AG09309 (cell line): ENCODE measurements at regions not wholly inside any gene's neighbourhood (a gene's known extent, or its start where the extent isn't known, plus 50 kb on each side); places are given as distances from the start of the nearest gene placed in this dataset.

Experiments used
- DNase-seq: peaks from one replicate; pipeline ENCODE4 v3.0.0-alpha.2; 2010; ENCODE audit warnings: low read depth
- H3K4me3 ChIP-seq: 2 replicates; pipeline ENCODE4 v1.5.1; 2011; ENCODE audit warnings: mild to moderate bottlenecking, low read depth, low read length, moderate library complexity; ENCODE audit not compliant: control insufficient read depth
- CTCF ChIP-seq: IDR thresholded peaks from 2 replicates; pipeline ENCODE4 v1.5.1; 2011; ENCODE audit warnings: mild to moderate bottlenecking, low read depth, low read length, inconsistent platforms; ENCODE audit not compliant: insufficient read depth, control insufficient read depth; ENCODE audit errors: missing control alignments

DNA sequence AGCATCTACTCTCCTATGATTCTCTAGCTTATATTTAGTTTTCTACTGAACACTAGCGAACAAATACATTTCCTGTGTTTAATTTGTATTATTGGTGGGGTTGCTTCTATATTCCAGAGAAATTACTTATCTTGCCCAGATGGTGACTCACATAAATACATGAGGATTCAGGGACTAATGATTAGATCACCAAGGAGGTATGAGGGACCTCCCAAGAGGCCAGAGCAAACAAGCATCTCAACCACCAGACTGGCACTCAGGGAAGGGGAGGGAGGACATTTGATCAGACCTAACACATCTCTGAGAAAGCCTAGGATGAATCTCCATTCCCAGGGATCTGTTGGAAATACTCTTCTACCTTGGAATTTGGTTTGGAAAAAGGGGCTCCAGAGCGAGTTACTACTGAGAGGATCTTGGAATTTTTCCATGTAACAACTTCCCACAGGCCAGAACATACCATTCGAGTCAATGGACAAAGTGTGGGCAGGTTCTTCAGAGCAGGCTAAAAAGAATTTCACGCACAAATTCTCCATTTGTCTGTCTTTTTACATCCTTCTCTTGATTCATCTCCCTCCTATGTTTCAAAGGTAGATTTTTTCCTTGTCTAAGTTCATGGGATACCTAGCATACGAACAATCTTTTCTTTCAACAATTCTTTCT is 262.6 kb upstream of the MYOCD start:
- peak; percentile 38 for DNase-seq
- TF ChIP-seq CTCF, result no peak

DNA sequence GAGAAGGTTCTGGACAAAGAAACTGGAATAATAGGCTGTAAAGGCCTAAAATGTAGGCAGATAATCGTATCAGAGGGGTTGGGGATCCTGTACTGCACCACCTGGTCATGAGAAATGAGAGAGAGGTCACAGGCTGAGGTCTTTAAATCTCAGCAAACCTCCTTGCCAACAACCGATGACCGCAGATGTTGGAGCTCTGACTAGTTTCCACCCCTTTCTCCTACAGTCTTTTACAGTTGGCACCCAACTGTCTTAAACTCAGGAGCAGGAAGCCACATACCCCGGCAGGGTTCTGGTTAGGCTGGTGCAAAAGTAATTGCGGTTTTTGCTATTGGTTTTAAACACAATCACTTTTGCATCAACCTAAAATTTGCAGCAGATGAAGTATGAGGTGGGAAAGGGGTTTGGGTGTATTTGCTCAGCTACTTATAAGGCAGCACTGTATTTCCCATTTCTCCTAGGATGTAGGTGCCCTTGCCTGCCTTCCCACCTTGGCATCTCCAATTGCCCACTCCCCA is 261.8 kb upstream of the MYOCD start:
- no peak overlapping the region for H3K4me3 ChIP-seq
- no peak for TF ChIP-seq CTCF
- DNase-seq, result no peak

More for the DNA sequence above, 262.6 kb upstream of the MYOCD start:
- no peak overlapping the region for H3K4me3 ChIP-seq

DNA sequence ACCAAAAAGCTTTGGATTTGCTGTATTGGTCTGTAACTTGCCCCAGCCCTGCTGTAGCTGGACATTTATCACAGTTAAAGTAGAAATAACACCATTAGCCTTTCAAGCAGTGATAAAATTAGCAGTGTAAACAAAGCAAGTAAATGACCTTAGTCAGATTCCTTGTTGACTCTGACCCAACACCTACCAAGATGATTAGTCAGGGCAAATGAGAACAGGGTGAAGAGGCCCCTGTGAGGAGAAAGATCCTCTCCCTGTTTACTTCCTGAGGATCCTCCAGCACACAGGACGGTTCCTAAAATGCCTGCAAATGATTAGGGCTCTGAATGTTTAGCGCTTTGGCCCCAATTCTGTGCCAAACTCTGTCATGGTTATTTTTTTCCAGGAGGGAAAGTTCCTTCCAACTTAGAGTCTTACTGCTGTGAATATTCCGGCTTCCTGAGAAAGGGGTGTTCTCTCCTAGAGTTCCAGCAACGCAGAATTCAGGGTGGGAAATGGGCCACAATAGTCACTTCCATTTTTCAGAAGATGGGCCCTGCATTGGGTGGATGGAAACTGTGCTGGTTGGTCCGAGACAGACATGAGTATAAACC is 259.0 kb upstream of the MYOCD start:
- DNase-seq, result no peak
- no peak overlapping the region for H3K4me3 ChIP-seq
- TF ChIP-seq CTCF, result no peak

DNA sequence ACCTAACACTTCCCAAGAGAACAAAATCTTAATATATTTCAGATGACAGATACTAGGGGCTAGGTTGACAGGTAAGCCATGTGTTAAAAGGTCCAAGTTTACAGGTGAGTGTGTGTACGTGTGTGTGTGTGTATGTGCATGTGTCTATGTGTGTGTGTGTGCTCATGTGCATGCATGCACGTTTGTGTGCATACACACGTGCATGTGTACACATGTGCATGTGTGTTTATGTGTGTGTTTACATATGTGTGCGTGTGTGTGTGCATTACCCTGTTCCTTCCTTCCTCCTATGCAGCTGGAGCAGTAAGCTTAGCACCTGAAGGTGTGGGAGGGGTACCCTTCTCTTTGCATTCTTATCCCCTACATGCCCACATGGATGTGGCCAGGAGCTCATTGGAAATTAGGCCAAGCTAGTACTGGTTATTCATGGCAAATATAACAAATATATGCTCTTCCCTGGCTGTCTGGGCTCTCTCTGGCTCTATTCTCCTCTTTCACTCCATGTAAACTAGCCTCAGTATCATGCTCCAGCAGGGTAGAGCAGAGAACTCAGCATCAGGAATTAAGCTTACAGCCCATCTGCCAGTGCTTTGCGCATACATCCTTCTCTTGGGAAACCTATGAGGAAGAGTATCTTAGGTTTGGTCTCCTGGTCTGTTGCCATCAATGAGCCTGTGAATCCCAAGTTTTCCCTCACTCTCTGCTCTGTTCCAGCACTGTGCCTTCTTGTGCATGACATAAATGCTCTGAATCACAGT is 258.0 kb upstream of the MYOCD start:
- H3K4me3 ChIP-seq, result no peak overlapping the region
- no peak for DNase-seq
- TF ChIP-seq CTCF, result no peak

DNA sequence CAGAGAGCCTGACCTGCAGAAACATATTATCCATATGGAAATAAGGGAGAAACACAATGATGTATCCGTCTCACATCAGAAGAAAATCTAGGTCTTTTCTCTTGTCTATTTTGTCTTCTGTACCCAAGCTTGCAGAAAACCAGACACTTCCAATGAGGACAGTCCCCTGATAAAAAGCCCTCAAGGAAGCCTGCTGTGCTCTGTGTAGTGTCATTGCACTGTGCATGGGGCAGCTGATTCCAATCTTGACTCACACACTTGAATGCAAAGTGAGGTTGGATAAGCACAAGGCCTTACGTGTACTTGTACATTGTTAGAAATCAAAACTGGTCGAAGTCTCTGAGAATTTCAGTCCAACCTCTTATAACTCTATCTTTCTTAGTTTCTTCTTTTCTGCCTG is 256.6 kb upstream of the MYOCD start:
- no peak for TF ChIP-seq CTCF
- no peak overlapping the region for H3K4me3 ChIP-seq
- DNase-seq, result no peak

GRCh38 chr17:12410717-12411116 is 255.0 kb upstream of the MYOCD start:
- TF ChIP-seq CTCF, result no peak
- no peak overlapping the region for H3K4me3 ChIP-seq

More at GRCh38 chr17:12410717-12411116, 255.0 kb upstream of the MYOCD start:
- DNase-seq, result no peak
